ENCODE measurements at regions not wholly inside any gene's neighbourhood (a gene's known extent, or its start where the extent isn't known, plus 50 kb on each side); places are given as distances from the start of the nearest gene placed in this dataset.

DNA sequence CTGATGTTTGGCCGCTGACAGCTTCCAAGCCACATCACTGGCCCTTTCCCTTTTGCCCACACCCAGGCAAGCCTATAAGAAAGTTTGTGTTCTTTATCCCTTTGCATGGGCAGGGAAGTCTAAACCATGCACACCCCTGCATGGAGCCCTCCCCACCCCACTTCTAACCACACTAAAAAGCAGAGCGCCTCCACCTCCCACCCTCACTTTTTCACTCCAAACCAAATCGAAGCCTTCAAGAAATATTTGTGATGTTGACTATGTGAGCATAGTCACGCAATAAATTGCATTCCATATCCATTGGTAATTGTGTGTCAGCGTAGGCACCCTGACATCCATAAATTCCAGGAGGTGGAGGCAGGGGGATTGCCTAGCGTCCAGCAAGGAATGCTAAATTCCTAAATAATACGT lies 104.4 kb upstream of the LSM14A start:
- H3K4me1 Mint-ChIP-seq = peaks cover 0 to 2% (median 0%) of the 10 kb centered on the region in 3 donors
- no peak overlapping the region for H3K27ac Mint-ChIP-seq
- peaks cover 18 to 44% of the 10 kb centered on the region in 2 donors for H3K27me3 Mint-ChIP-seq
- H3K36me3 ChIP-seq (ENCODE audit: insufficient read depth, low read length) = no peaks in the 10 kb centered on the region
- no peaks in the 10 kb centered on the region for H3K4me1 ChIP-seq (ENCODE audit: insufficient read depth, low read length)
- no peak overlapping the region for H3K27ac ChIP-seq (ENCODE audit: low read depth, low read length)
- no peak overlapping the region for H3K4me3 Mint-ChIP-seq
- ChIA-PET POLR2A (no interaction called here), CTCF (no interaction called here)
- H3K9me3 Mint-ChIP-seq = no peaks in the 10 kb centered on the region
- no peaks in the 10 kb centered on the region for H3K9me3 ChIP-seq (ENCODE audit: low read length)
- H3K36me3 Mint-ChIP-seq = no peaks in the 10 kb centered on the region
- H3K4me3 ChIP-seq (ENCODE audit: low read length) = no peak overlapping the region
- H3K27me3 ChIP-seq (ENCODE audit: insufficient read depth, low read length, poor library complexity, severe bottlenecking) = no peaks in the 10 kb centered on the region
- no peak for DNase-seq

DNA sequence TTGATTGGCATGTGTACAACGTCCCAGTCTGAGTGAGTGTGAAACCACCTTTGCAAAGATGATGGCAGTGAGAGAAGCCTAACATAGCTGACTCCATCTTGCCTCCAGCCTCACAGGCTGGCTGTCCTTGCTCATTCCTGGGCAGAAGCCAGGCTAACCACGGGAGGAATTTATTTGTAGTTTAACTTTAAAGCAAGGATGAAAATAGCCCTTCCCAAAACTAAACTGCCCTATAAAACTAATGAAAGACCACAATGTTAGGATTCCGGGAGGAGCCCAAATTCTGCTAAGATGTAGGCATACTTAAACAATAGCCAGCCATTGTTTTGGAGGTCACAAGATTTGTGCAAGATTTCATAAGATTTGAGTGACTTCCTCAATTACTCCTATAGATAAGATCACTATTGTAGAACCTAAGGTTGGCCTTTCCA lies 96.6 kb upstream of the LSM14A start:
- no peak overlapping the region for H3K4me3 ChIP-seq (ENCODE audit: low read length)
- H3K9me3 Mint-ChIP-seq = no peaks in the 10 kb centered on the region
- no peak overlapping the region for H3K27ac Mint-ChIP-seq
- H3K4me3 Mint-ChIP-seq = no peak overlapping the region
- DNase-seq = no peak
- no peaks in the 10 kb centered on the region for H3K36me3 ChIP-seq (ENCODE audit: insufficient read depth, low read length)
- peaks cover 19 to 35% of the 10 kb centered on the region in 2 donors for H3K27me3 Mint-ChIP-seq
- no peaks in the 10 kb centered on the region for H3K4me1 Mint-ChIP-seq
- no peak overlapping the region for H3K27ac ChIP-seq (ENCODE audit: low read depth, low read length)
- H3K9me3 ChIP-seq (ENCODE audit: low read length) = no peaks in the 10 kb centered on the region
- no peaks in the 10 kb centered on the region for H3K4me1 ChIP-seq (ENCODE audit: insufficient read depth, low read length)
- H3K36me3 Mint-ChIP-seq = no peaks in the 10 kb centered on the region
- CTCF ChIA-PET = no interaction called here
- no peaks in the 10 kb centered on the region for H3K27me3 ChIP-seq (ENCODE audit: insufficient read depth, low read length, poor library complexity, severe bottlenecking)
- POLR2A ChIA-PET = no interaction called here

DNA sequence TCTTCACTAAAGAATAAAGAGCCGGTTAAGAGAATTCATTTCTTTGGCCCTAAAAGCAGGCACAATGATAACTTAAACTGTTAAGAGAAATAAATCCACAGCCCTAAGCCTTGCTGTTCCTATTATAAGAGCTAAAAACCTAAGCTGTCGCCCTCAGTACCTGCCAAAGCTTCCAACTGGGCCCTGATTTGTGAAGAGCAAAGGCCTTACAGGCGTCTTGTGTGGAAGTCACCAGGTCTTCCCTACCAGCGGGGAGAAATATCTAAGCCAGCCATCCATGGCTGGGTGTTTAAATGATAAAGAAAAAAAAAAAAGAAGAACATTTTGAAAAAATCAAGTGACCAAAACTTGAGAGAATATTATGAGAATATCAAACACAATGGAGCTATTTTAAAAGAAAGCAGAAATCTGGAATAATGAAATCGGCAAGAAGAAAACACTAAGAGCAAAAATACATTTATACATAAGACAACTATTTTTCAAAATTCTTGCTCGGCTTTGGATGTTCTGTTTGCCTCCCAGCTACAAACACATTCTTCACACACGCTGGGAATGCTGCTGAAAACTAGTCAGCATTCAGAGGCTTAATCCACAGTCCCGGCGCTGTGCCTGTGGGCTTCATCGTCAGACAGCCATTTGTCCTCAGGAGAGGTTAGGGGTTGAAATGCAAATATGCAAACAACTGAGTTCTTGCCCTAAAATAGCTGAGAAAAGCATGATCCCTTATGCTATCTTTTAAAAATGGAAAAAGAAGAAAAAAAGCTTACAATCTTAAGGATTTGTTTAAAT lies 89.8 kb upstream of the LSM14A start:
- no peak for DNase-seq
- POLR2A ChIA-PET = no interaction called here
- no peak overlapping the region for H3K27ac Mint-ChIP-seq

DNA sequence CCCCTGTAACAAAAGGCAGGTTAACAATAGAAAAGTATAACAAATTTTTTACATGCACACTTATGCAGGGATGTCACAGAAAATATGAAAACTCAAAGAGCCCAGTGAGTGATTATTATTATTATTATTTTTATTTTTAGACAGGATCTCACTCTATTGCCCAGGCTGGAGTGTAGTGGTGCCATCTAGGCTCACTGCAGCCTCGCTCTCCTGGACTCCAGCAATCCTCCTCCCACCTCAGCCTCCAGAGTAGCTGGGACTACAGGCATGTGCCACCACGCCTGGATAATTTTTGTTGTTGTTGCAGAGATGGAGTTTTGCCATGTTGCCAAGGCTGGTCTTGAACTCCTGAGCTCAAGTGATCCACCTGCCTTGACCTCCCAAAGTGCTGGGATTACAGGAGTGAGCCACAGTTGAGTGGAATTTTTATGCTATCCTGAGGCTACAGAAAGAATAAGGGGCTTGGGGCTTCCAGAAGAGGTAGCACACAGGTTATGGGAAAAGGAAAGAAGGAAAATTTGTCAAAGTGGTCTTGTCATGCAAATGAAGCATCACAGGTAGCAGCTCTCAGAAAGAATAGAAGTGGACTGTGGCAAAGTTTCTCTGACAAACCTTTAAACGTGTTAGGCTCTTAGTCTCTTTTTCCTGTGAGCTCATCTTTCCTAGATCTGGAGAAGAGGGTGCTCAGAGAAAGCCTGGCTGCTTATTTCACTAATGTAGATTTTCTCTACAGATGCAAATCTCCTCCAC lies 87.7 kb upstream of the LSM14A start:
- Mint-ChIP-seq H3K9me3 (no peaks in the 10 kb centered on the region), H3K36me3 (no peaks in the 10 kb centered on the region)

More for the DNA sequence above, 89.8 kb upstream of the LSM14A start:
- H3K4me1 ChIP-seq (ENCODE audit: insufficient read depth, low read length) = no peaks in the 10 kb centered on the region
- no peaks in the 10 kb centered on the region for H3K36me3 ChIP-seq (ENCODE audit: insufficient read depth, low read length)
- H3K4me3 Mint-ChIP-seq = no peak overlapping the region
- H3K9me3 Mint-ChIP-seq = no peaks in the 10 kb centered on the region
- H3K36me3 Mint-ChIP-seq = no peaks in the 10 kb centered on the region
- H3K27me3 Mint-ChIP-seq = peaks cover 17 to 45% of the 10 kb centered on the region in 2 donors
- no peaks in the 10 kb centered on the region for H3K4me1 Mint-ChIP-seq
- CTCF ChIA-PET = no interaction called here
- no peaks in the 10 kb centered on the region for H3K27me3 ChIP-seq (ENCODE audit: insufficient read depth, low read length, poor library complexity, severe bottlenecking)
- H3K4me3 ChIP-seq (ENCODE audit: low read length) = no peak overlapping the region
- H3K9me3 ChIP-seq (ENCODE audit: low read length) = no peaks in the 10 kb centered on the region
- H3K27ac ChIP-seq (ENCODE audit: low read depth, low read length) = no peak overlapping the region

DNA sequence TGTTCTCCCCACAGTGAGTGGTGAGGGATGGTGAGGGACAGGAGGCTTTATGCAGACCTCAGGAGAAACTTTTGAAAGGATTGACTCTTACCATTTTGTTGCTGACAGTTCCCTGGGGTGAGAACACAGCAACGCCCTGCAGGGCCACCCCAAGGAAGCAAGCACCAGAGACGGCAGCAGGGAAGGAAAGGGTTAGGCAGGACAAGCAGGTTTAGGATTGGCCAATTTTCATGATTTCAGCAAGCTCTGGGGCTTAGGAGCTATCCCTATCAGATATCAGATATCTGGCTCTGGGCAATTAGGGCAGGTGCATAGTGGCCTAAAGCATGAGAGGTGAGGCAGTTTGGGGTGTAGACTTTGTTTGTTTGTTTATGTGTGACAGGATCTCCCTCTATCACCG lies 87.0 kb upstream of the LSM14A start:
- H3K36me3 Mint-ChIP-seq = no peaks in the 10 kb centered on the region
- no peaks in the 10 kb centered on the region for H3K27me3 ChIP-seq (ENCODE audit: insufficient read depth, low read length, poor library complexity, severe bottlenecking)
- no peaks in the 10 kb centered on the region for H3K9me3 Mint-ChIP-seq
- no peaks in the 10 kb centered on the region for H3K4me1 ChIP-seq (ENCODE audit: insufficient read depth, low read length)
- no peaks in the 10 kb centered on the region for H3K4me1 Mint-ChIP-seq
- POLR2A ChIA-PET = no interaction called here
- H3K27me3 Mint-ChIP-seq = peaks cover 15 to 50% of the 10 kb centered on the region in 2 donors
- CTCF ChIA-PET = no interaction called here
- H3K9me3 ChIP-seq (ENCODE audit: low read length) = no peaks in the 10 kb centered on the region
- H3K27ac ChIP-seq (ENCODE audit: low read depth, low read length) = no peak overlapping the region
- no peaks in the 10 kb centered on the region for H3K36me3 ChIP-seq (ENCODE audit: insufficient read depth, low read length)
- H3K4me3 Mint-ChIP-seq = no peak overlapping the region
- DNase-seq = no peak
- no peak overlapping the region for H3K4me3 ChIP-seq (ENCODE audit: low read length)
- no peak overlapping the region for H3K27ac Mint-ChIP-seq

More for the DNA sequence above, 87.7 kb upstream of the LSM14A start:
- Histone ChIP-seq H3K9me3 (ENCODE audit: low read length) (no peaks in the 10 kb centered on the region), H3K27me3 (ENCODE audit: insufficient read depth, low read length, poor library complexity, severe bottlenecking) (no peaks in the 10 kb centered on the region), H3K27ac (ENCODE audit: low read depth, low read length) (no peak overlapping the region), H3K4me3 (ENCODE audit: low read length) (no peak overlapping the region), H3K4me1 (ENCODE audit: insufficient read depth, low read length) (no peaks in the 10 kb centered on the region), H3K36me3 (ENCODE audit: insufficient read depth, low read length) (no peaks in the 10 kb centered on the region)
- no peak for DNase-seq
- peaks cover 15 to 45% of the 10 kb centered on the region in 2 donors for H3K27me3 Mint-ChIP-seq
- POLR2A ChIA-PET = no interaction called here
- no peaks in the 10 kb centered on the region for H3K4me1 Mint-ChIP-seq
- CTCF ChIA-PET = no interaction called here
- no peak overlapping the region for H3K27ac Mint-ChIP-seq
- no peak overlapping the region for H3K4me3 Mint-ChIP-seq

DNA sequence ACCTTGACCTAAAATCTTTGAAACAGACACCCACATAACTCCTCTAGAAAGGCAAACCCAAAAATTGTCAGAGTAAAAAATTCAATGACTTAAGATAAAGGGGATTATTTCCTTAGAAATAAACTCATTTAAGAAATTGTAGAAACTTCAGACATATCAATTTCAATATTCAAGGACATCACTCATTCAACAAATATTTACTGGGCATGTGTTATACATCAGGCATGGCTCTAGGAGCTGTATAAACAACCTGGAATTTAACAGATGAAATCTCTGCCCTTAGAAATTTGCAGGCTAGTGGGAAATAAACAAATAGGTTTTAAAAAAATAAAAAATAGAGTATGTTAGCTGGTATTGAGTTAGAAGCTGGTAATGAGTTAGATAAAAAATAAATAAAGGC lies 84.0 kb upstream of the LSM14A start:
- Histone ChIP-seq H3K4me1 (ENCODE audit: insufficient read depth, low read length) (no peaks in the 10 kb centered on the region), H3K4me3 (ENCODE audit: low read length) (no peak overlapping the region), H3K9me3 (ENCODE audit: low read length) (no peaks in the 10 kb centered on the region), H3K27ac (ENCODE audit: low read depth, low read length) (no peak overlapping the region), H3K36me3 (ENCODE audit: insufficient read depth, low read length) (no peaks in the 10 kb centered on the region), H3K27me3 (ENCODE audit: insufficient read depth, low read length, poor library complexity, severe bottlenecking) (no peaks in the 10 kb centered on the region)
- Mint-ChIP-seq H3K27me3 (peaks cover 4 to 38% of the 10 kb centered on the region in 2 donors), H3K9me3 (no peaks in the 10 kb centered on the region), H3K36me3 (no peaks in the 10 kb centered on the region), H3K4me1 (no peaks in the 10 kb centered on the region), H3K27ac (no peak overlapping the region), H3K4me3 (no peak overlapping the region)
- ChIA-PET POLR2A (no interaction called here), CTCF (interaction anchor here (1.2 kb wide), 1 partner anchor 8 kb away, joined by 5 read pairs; no protein-coding TSS in a partner anchor)
- DNase-seq = no peak

DNA sequence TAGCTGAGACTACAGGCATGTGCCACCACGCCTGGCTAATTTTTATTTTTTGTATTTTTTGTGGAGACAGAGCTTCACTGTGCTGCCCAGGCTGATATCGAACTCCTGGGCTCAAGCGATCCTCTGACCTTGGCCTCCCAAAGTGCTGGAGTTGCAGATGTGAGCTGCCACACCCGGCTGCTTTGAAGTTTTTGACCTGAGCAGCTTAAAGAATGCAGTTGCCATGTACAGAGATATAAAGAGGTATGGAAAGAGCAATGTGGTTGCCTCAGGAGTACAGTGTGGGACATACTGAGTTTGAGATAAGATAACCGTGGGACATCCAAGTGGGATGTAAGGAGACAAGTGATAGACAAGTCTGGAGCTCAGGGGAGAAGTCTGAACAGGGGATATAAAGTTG lies 82.7 kb upstream of the LSM14A start:
- POLR2A ChIA-PET = no interaction called here
- no peak for DNase-seq
- no peaks in the 10 kb centered on the region for H3K36me3 Mint-ChIP-seq
- peaks cover 4 to 37% of the 10 kb centered on the region in 2 donors for H3K27me3 Mint-ChIP-seq
- Histone ChIP-seq H3K4me3 (ENCODE audit: low read length) (no peak overlapping the region), H3K27me3 (ENCODE audit: insufficient read depth, low read length, poor library complexity, severe bottlenecking) (no peaks in the 10 kb centered on the region), H3K4me1 (ENCODE audit: insufficient read depth, low read length) (no peaks in the 10 kb centered on the region), H3K36me3 (ENCODE audit: insufficient read depth, low read length) (no peaks in the 10 kb centered on the region), H3K27ac (ENCODE audit: low read depth, low read length) (no peak overlapping the region), H3K9me3 (ENCODE audit: low read length) (no peaks in the 10 kb centered on the region)
- no peak overlapping the region for H3K4me3 Mint-ChIP-seq
- H3K9me3 Mint-ChIP-seq = no peaks in the 10 kb centered on the region
- no peak overlapping the region for H3K27ac Mint-ChIP-seq
- CTCF ChIA-PET = interaction anchor here (1.2 kb wide), 1 partner anchor 659 kb away, joined by 3 read pairs; no protein-coding TSS in a partner anchor
- H3K4me1 Mint-ChIP-seq = no peaks in the 10 kb centered on the region

DNA sequence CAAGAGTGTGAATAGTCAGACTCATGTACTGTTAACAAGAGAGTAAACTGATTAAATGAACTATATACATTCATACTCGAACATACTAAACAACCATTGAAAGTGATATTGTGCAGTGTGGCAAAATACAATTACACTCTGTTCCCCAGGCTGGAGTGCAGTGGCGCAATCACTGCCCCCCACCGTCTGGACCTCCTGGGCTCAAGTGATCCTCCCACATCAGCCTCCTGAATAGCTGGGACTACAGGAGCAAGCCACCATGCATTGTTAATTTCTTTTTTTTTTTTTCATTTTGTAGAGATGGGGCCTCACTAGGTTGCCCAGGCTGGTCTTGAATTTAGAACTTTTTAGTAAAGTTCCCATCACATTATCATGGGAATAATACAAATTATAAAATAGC lies 77.3 kb upstream of the LSM14A start:
- DNase-seq = no peak
- Mint-ChIP-seq H3K36me3 (no peaks in the 10 kb centered on the region), H3K9me3 (no peaks in the 10 kb centered on the region), H3K27ac (no peak overlapping the region), H3K4me3 (no peak overlapping the region), H3K4me1 (peaks cover 1 to 4% (median 3%) of the 10 kb centered on the region in 3 donors), H3K27me3 (peaks cover 4 to 24% of the 10 kb centered on the region in 2 donors)
- Histone ChIP-seq H3K4me3 (ENCODE audit: low read length) (no peak overlapping the region), H3K9me3 (ENCODE audit: low read length) (no peaks in the 10 kb centered on the region), H3K4me1 (ENCODE audit: insufficient read depth, low read length) (no peaks in the 10 kb centered on the region), H3K27me3 (ENCODE audit: insufficient read depth, low read length, poor library complexity, severe bottlenecking) (peaks cover 11% of the 10 kb centered on the region), H3K36me3 (ENCODE audit: insufficient read depth, low read length) (no peaks in the 10 kb centered on the region), H3K27ac (ENCODE audit: low read depth, low read length) (no peak overlapping the region)
- ChIA-PET CTCF (interaction anchor here (3.0 kb wide), 1 partner anchor 317 kb away, joined by 17 read pairs; no protein-coding TSS in a partner anchor), POLR2A (no interaction called here)

Data from CD8-positive, alpha-beta memory T cell (primary cell).